WTC11 (cell line): ENCODE measurements at regions not wholly inside any gene's neighbourhood (a gene's known extent, or its start where the extent isn't known, plus 50 kb on each side); places are given as distances from the start of the nearest gene placed in this dataset.

Experiments used
- ATAC-seq: fragments of 200-7000 bp; cut with Tn5 transposase; 2 replicates; pipeline ENCODE4 v1.10.0; 2021; ENCODE audit warnings: mild to moderate bottlenecking, moderate library complexity
- CTCF ChIA-PET: fragments of 300-600 bp; sonication (Branson Sonifier 250); formaldehyde crosslinking; loops from one replicate; lab custom pipeline; 2021; ENCODE audit warnings: antibody characterized with exemption; lab: Charles Lee
- POLR2A ChIA-PET: fragments of 350-600 bp; sonication (Branson Sonifier 250); formaldehyde crosslinking; loops from one replicate; lab custom pipeline; 2021; ENCODE audit warnings: antibody characterized with exemption; lab: Charles Lee
- DNase-seq: peaks from one replicate; pipeline ENCODE4 v3.0.0; 2021; ENCODE audit warnings: low spot score
- H3K27ac Mint-ChIP-seq: 2 replicates; pipeline ENCODE4 v1.8.0; 2021; ENCODE audit warnings: mixed read lengths
- H3K27me3 Mint-ChIP-seq: 2 replicates; pipeline ENCODE4 v1.8.0; 2021; ENCODE audit warnings: low read depth, mild to moderate bottlenecking, moderate library complexity, mixed read lengths
- H3K36me3 Mint-ChIP-seq: 2 replicates; pipeline ENCODE4 v1.8.0; 2021; ENCODE audit warnings: mixed read lengths
- H3K4me1 Mint-ChIP-seq: 2 replicates; pipeline ENCODE4 v1.8.0; 2022; ENCODE audit warnings: mixed read lengths
- H3K4me3 Mint-ChIP-seq: 2 replicates; pipeline ENCODE4 v1.8.0; 2021; ENCODE audit warnings: mild to moderate bottlenecking, moderate library complexity, mixed read lengths
- H3K9me3 Mint-ChIP-seq: 2 replicates; pipeline ENCODE4 v1.8.0; 2021; ENCODE audit warnings: mixed read lengths
- ATF1 ChIP-seq: sonication (generic); formaldehyde crosslinking; IDR thresholded peaks from 2 replicates; pipeline ENCODE4 v1.8.1; 2023; ENCODE audit warnings: mild to moderate bottlenecking, moderate library complexity, missing genetic modification reagents
- CBFB ChIP-seq: sonication (generic); formaldehyde crosslinking; IDR thresholded peaks from 2 replicates; pipeline ENCODE4 v1.8.1; 2022; ENCODE audit warnings: mild to moderate bottlenecking, low read depth, missing genetic modification reagents
- E2F4 ChIP-seq: sonication (generic); formaldehyde crosslinking; IDR thresholded peaks from 2 replicates; pipeline ENCODE4 v1.8.1; 2022; ENCODE audit warnings: low read depth, mild to moderate bottlenecking, moderate library complexity, missing genetic modification reagents, borderline replicate concordance
- EMX1 ChIP-seq: fragments of 250-450 bp; sonication (Bioruptor Pico); IDR thresholded peaks from 2 replicates; pipeline ENCODE4 v1.8.0; 2021; ENCODE audit warnings: mild to moderate bottlenecking
- JAZF1 ChIP-seq: fragments of 250-450 bp; sonication (Bioruptor Pico); IDR thresholded peaks from 2 replicates; pipeline ENCODE4 v1.9.0; 2021; ENCODE audit warnings: moderate library complexity, mild to moderate bottlenecking, inconsistent platforms
- KAT7 ChIP-seq: sonication (generic); formaldehyde crosslinking; IDR thresholded peaks from 2 replicates; pipeline ENCODE4 v1.8.1; 2023; ENCODE audit warnings: missing genetic modification reagents, mild to moderate bottlenecking, borderline replicate concordance
- MAX ChIP-seq: sonication (generic); formaldehyde crosslinking; IDR thresholded peaks from 2 replicates; pipeline ENCODE4 v1.8.0; 2022; ENCODE audit warnings: mild to moderate bottlenecking, missing genetic modification reagents
- NFE2L1 ChIP-seq: sonication (generic); formaldehyde crosslinking; IDR thresholded peaks from 2 replicates; pipeline ENCODE4 v1.8.1; 2023; ENCODE audit warnings: missing genetic modification reagents
- SMAD4 ChIP-seq: sonication (generic); formaldehyde crosslinking; IDR thresholded peaks from 2 replicates; pipeline ENCODE4 v1.8.0; 2022; ENCODE audit warnings: mild to moderate bottlenecking, missing genetic modification reagents
- TEAD4 ChIP-seq: sonication (generic); formaldehyde crosslinking; IDR thresholded peaks from 2 replicates; pipeline ENCODE4 v1.8.0; 2022; ENCODE audit warnings: mild to moderate bottlenecking, missing genetic modification reagents
- USF1 ChIP-seq: sonication (generic); formaldehyde crosslinking; IDR thresholded peaks from 2 replicates; pipeline ENCODE4 v1.8.0; 2022; ENCODE audit warnings: mild to moderate bottlenecking, missing genetic modification reagents
- USF2 ChIP-seq: sonication (generic); formaldehyde crosslinking; IDR thresholded peaks from 2 replicates; pipeline ENCODE4 v1.8.1; 2023; ENCODE audit warnings: mild to moderate bottlenecking, missing genetic modification reagents, moderate library complexity
- ZNF138 ChIP-seq: sonication (generic); formaldehyde crosslinking; conservative IDR thresholded peaks from 2 replicates; pipeline ENCODE4 v1.8.1; 2022; ENCODE audit warnings: mild to moderate bottlenecking, moderate library complexity, missing genetic modification reagents
- ZNF219 ChIP-seq: sonication (generic); formaldehyde crosslinking; IDR thresholded peaks from 2 replicates; pipeline ENCODE4 v1.8.0; 2023; ENCODE audit warnings: missing genetic modification reagents, mild to moderate bottlenecking, borderline replicate concordance
- ZNF281 ChIP-seq: sonication (generic); formaldehyde crosslinking; IDR thresholded peaks from 2 replicates; pipeline ENCODE4 v1.8.0; 2023; ENCODE audit warnings: mild to moderate bottlenecking, missing genetic modification reagents
- ZNF512 ChIP-seq: sonication (generic); formaldehyde crosslinking; IDR thresholded peaks from 2 replicates; pipeline ENCODE4 v1.8.1; 2022; ENCODE audit warnings: missing genetic modification reagents, borderline replicate concordance
- ZNF532 ChIP-seq: fragments of 250-450 bp; sonication (Bioruptor Pico); IDR thresholded peaks from 2 replicates; pipeline ENCODE4 v1.9.0; 2021; ENCODE audit warnings: mild to moderate bottlenecking, borderline replicate concordance

GRCh38 chr1:30571380-30571779, 152.0 kb downstream of the MATN1 start:
- no peaks in the 10 kb centered on the region for H3K27me3 Mint-ChIP-seq
- ATAC-seq, result no peak
- no peaks in the 10 kb centered on the region for H3K4me1 Mint-ChIP-seq
- no peak overlapping the region for H3K27ac Mint-ChIP-seq
- no peak for DNase-seq
- POLR2A ChIA-PET, result no interaction called here
- H3K9me3 Mint-ChIP-seq, result no peaks in the 10 kb centered on the region
- TF ChIP-seq KAT7 (no peak), SMAD4 (no peak), E2F4 (CRISPR knock-in tag) (no peak), ZNF281 (no peak), ATF1 (CRISPR knock-in tag) (no peak), ZNF219 (CRISPR knock-in tag) (no peak), ZNF532 (CRISPR knock-in tag) (no peak), TEAD4 (CRISPR knock-in tag) (no peak), ZNF138 (CRISPR knock-in tag) (no peak), CBFB (CRISPR knock-in tag) (no peak), EMX1 (no peak), USF1 (CRISPR knock-in tag) (no peak), USF2 (CRISPR knock-in tag) (no peak), ZNF512 (CRISPR knock-in tag) (no peak), MAX (no peak), NFE2L1 (no peak), JAZF1 (CRISPR knock-in tag) (no peak)
- TF ChIP-seq, all 79 proteins: peak for 0
- Mint-ChIP-seq H3K36me3 (no peaks in the 10 kb centered on the region), H3K4me3 (no peak overlapping the region)
- CTCF ChIA-PET, result no interaction called here
